HG03159 (cell line): ENCODE measurements at regions not wholly inside any gene's neighbourhood (a gene's known extent, or its start where the extent isn't known, plus 50 kb on each side); places are given as distances from the start of the nearest gene placed in this dataset.

Experiments used
- ATAC-seq: cut with Tn5 transposase; IDR thresholded peaks from one replicate; pipeline ENCODE4 v1.9.1; 2021; ENCODE audit warnings: mild to moderate bottlenecking, moderate library complexity; ENCODE audit not compliant: unreplicated experiment

DNA sequence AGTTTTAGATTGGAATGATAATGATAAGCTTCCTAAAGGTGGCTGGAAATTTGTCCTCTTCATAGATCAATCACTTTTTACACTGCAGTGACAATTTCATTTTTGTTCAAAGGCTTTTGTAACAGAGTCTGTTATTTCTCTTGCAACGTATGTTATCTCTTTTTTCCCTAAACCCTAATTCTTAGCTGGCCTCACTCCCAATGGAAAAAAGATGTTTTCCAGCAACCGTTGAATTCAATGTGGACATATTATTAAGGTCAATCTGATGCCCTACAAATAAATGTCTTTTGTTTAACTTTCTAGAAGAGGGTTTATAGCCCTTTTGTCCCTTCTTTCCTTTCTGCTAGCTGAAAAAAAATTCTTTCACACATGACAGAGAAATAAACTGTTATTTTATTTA is 192.7 kb upstream of the NWD2 start:
- no peak for ATAC-seq

DNA sequence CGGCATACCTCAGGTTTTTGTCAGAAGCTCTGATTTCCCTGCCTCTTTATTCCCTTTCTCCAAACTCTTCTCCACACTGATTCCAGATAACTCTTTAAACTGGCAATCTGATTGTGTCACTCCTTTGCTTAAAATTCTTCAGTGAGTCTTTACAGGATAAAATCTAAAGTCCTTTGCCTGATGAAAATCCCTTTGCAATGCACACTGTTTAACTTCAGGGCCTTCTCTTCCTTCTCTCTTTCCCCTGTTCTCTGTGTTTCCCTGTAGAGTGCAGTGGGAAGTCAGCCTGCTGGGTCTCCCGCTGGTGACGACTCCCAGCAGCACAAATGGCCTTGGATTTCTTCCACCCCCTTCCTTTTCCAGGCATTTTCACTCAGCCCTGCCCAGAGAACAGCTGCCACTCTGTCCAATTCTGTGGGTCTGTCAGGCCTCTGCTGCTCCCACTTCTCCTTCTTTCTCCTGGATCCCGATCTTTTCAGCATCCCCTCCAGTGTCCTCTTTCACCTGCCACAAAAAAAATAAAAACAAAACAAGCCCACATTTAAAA is 189.9 kb upstream of the NWD2 start:
- ATAC-seq, result no peak

DNA sequence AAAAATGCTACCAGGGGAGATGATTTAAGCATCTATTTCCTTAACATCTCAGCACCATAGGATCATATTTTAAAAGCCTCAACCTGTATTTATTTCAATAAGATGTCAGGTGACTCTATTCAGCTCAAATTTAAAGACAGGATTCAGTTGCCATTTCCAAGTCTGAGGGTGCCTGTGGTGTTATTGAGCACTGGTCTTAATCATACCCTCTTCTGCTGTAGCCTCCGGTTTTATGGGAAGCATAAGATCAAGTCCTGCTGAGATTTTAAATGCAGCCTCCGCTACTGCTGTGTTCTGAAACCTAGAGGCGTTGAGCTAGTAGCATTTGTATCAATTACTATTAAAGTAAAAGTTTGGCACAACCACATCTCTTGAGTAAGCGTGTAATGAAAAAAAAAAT is 185.7 kb upstream of the NWD2 start:
- no peak for ATAC-seq

DNA sequence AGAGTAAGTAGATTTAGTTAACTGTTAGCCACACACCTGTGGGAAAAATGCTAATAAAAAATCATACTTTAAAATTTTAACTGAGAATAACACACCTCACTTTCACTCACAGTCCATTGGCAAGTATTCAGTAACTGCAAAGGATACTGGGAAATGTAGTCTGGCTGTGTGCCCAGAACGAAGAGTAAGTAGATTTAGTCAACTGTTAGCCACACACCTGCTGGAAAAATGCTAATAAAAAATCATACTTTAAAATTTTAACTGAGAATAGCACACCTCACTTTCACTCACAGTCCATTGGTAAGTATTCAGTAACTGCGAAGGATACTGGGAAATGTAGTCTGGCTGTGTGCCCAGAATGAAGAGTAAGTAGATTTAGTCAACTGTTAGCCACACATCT is 178.4 kb upstream of the NWD2 start:
- no peak for ATAC-seq

DNA sequence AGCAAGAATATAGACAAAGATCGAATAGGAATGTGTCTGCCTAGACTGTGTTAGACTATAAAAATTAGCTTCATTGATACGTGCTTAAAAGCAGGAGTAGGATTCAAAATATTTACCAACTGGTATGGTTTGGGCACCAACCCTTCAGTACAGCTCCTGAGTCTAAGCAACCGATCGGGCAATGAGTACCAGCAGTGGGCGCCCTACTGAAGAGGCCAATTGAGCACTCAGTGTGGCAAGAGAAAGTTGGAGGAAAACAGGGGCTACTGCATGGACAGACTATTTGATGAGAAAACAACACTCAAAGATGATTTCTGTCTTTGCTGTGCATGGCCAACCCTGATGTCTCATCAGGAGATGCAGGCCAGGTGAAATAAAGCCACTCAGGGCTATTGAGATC is 176.0 kb upstream of the NWD2 start:
- no peak for ATAC-seq

DNA sequence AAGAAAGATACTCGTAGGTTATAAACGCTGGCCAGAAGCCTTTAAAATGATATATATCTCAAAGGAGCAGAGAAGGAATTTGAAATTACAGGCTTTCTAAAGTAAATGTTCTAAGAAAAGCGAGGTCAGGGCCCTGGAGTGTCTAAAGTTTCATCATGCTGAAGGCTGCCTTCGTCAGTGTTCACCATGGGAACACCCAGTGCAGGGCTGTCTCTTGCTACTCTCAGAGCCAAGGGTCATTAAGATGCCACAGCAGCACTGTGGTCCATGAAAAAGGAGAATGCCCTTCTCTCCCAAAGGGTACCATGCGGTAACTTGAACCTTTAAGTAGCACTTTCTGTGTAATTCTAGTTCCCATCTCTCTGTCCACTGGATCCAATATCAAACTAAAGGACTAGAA is 174.5 kb upstream of the NWD2 start:
- no peak for ATAC-seq

DNA sequence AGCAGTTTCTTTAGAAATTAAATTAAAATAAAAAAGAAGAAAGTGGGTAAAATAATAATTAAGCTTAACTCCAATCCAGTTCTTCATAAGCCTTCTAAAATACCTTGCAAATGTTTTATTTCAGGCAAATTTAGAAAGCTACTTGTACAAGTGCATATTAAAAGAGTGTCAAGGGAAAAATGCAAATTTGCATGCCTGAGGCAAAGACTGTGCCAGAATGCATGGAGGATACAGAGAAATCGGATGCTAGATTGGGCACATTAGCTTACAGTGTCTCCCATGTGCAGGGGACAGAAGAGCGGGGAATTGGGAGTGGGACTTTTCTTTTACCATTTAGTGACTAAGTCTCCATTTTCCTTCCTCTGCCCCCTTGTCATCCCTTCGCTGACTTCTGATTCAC is 173.0 kb upstream of the NWD2 start:
- ATAC-seq, result no peak

DNA sequence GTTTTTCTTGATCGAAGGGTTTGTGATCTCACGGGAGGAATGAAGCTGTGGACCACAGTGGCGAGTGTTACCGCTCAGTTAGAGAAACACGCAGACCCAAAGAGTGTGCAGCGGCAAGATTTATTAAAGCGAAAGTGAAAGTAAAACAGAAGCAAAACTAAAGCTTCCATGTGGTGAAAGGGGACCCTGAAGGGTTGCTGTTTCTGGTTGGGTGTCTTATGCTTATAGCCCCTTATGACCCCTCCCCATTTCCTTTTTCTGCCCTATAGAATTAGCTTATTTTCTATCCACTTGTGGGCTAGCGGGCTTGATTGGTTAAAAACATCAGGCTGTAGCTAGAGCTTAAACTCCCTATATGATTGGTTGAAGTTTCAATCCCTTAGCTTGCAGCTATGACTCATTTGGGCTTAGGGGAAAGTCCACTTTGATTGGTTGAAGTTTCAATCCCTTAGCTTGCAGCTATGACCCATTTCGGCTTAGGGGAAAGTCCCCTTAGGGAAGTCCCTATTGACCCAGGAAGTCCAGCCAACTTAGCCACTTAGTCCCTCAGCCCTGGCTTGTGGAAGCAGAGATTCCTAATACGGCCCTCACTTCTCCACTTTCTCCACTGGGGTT is 171.2 kb upstream of the NWD2 start:
- ATAC-seq, result no peak

DNA sequence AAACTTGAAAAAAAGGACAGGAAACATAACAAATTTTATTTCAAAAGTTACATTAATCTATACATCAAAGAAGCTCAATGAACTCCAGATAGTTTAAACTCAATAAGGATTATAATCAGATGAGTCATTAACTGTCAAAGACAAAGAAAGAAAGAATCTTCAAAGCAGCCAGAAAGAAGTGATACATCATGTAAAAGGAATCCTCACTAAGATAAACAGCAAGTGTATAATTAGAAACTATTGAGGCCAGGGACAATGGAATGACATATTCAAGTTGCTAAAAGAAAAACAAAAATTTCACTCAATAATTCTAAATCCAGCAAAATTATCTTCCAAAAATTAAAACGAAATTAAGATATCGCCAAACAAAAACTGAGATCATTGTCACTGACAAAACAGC is 161.6 kb upstream of the NWD2 start:
- no peak for ATAC-seq

DNA sequence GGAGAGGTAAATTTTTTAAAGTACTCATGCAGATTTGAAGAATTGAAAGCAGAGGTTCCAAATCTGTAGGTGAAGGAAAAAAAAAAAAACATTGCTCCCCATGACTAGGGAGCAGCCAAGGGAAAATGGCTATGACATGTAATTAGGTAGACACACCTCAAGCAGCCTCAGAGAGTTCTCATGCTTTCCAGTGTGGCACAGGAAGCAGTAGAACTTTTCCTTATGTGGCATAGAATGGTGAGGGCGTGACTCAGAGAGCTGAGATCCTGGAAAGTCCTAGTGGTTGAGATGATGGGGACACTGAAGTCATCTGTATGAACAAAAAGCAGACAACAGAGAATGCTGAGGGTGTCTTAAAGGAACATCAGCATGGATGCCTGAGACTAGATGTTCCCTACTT is 148.6 kb upstream of the NWD2 start:
- no peak for ATAC-seq

DNA sequence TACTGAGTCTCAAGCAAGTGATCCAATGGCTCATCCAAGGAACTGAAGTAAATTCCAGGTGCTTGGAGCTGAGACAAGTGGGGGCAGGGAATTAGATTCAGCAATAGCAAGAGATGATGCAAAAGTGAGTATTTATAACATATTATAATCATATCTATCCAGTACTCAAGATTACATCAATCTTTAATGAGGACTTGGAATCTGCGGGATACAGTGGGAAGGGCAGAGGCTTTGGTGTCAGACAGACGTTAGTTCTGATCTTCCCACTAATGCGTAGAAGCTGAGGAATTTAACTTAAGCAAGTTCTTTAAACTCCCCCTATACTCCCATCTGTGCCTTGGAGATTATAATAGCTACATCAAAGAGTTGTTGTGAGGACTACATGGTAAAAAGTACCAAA is 143.4 kb upstream of the NWD2 start:
- ATAC-seq, result no peak

DNA sequence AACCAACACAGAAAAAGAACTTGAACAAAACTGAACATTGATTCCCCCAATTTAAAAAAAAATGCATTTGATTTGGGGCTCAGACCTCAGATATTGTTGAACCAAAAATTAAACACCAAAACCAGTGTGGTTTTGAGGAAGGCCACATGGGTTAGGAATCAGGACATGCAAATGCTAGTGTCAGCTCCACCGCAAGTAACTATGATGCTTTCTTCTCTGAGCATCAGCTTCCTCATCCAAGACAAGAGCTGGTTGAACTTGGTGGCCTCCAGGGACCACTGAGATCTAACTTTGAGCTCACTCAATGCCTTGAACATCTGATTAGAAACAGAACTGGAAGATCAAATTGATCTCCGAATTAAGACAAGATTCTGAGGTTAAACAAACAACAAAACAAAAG is 142.9 kb upstream of the NWD2 start:
- no peak for ATAC-seq

DNA sequence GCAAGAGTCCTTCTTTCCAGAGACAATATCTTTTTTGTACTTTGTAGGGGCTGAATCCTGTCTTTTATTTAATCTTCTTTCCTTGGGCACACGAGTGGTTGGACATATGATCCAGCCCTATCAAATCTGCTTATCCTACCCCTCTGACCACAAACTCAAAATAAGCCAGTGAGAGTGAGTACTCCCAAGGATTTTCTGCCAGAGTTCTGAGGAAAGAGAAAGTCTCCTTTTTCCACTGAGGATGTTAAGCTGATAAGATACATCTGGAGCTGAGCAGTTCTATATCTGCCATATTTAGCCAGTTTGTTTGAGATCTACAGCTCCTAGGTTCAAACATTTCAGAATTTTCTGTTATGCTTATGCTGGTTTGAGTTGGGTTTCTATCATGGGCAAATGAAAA is 134.8 kb upstream of the NWD2 start:
- no peak for ATAC-seq

DNA sequence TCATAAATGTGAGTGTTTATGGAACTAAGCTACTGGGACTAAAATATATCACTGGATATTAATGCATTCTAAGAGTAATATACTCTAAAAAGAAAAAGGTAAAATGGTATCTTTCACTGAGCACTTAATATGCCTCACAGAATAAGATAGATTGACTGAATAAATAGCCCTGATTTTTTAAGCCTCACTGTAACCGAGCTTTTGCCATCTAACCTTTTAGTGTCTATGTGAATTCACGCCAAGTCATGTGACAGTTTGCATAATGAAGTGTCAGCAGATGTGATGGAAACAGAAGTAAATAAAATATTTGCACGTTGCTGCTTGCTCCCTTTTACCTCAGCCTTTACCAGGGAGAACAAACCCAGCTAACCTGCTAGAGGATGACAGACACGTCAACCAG is 119.7 kb upstream of the NWD2 start:
- ATAC-seq, result no peak

DNA sequence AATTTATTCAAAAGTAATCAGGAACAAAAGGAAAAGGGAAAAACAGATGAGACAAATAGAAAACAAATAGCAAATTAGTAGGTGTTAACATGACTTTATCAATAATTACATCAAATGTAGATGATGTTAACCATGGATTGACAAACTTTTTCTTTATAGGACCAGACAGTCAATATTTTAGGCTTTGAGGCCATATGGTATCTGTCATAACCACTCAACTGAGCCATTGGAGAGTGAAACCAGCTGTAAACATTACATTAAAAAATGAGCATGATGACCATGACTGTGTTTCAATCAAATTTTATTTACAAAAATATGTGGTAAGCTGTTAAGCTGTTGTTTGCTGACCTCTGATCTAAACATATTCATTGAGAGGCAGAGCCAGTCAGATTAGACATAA is 118.5 kb upstream of the NWD2 start:
- ATAC-seq, result no peak

DNA sequence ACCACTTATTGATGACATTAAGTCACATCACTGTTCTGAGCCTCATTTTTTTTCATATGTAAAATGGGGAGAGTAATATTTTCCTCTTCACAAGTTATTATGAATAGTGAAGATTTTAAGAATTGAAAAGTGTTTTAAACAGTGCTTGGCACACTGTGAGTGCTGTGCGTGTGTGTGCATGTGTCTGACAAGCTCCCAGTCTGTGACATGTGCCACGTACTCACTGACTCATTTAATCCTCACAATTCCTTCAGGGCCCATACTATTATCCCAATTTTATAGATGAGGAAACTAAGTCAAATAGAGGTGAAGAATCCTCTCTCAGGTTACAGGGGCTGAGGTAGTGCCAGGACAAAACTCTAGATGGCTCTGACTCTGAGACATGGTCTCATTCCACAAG is 114.1 kb upstream of the NWD2 start:
- ATAC-seq, result no peak

DNA sequence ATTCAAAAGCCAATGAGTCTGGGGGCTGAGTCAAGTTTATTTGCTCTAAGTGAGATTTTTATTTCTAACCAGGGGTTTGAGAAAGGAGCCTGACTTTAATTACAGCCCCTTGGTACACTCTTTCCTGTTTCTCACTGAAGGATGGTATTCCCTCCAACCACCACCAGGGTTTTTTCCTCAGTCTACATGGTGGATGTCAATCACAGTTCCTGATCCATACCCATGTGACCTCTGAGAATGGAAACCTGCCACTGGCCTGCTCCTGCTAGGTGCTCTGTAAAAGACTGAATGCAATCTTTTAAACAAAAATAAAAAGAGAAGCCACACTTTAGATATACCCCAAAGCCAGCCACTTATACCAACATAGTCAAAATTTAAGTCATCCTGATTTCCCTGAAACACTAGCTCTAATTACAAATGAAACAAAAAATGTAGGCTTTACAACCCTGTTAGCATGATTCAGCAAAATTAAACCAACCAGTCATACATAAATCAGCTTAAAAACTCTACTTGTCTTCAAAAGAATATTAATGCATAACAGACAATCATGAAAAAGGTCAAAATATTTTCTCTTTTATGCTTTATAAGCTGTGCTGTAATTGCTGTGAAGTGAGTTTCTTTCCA is 112.1 kb upstream of the NWD2 start:
- no peak for ATAC-seq

DNA sequence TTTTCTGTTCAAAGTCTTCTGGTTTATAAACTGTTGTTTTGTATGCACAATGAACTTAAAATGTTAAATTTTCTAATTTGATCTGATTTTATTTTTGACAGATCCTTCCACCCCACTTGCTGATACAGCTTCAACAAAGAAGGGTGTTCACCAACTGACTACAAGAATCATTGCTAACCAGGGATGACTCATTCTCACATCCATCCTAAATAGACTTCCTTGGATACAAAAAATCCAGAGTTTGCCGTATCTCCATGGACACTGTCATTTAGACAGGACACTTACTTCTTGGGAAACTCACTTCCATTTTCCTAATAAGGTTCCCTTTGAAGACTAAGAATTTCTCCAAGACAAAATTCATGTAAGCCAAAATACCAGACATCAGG is 111.6 kb upstream of the NWD2 start:
- no peak for ATAC-seq

DNA sequence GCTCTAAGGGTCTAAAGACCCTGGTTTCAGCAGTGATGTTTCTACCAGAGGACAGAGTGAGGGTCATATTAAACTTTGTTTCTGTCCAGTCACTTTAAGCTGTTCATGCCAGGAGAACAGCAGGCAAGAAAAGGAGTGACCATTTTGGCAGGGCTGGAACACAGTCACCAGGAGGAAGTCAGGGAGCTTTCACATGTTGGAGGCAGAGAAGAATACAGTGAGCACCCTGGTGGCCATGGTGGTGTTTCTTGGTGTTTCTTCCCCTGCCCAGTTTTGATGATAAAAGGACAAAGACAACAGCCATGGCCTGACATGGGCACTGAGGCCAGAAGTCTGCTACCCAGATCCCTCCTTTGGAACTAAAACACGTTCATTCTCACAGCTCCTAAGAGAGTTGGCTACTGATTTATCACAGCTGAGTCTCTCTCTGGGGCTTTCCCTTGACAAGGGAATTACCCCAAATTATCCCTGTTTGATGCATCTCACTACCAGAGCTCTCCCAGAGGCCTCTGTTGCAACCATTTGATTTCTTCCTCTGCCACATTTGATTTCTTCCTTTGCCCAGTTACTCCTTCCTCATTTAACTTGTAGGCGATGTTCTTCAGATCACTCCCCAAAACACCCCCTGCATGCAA is 106.4 kb upstream of the NWD2 start:
- ATAC-seq, result peak; percentile 59

DNA sequence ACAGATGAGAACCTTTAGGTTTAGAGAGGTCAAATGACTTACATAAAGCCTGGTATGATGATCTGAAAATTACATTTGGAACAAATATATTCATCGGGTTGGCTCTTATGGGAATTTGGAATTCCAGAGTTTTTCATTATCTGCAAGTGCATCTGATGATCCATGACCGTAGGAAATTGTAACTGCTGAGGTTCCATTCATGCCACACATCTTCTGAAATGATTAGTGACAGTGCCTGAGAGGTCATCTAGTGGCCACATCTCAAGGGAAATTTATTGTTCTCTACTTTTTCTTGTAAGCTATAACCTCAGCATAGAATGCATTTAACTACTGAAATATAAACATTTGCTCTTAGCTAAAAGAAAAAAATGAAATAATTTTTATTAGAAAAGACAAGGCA is 105.8 kb upstream of the NWD2 start:
- ATAC-seq, result no peak

DNA sequence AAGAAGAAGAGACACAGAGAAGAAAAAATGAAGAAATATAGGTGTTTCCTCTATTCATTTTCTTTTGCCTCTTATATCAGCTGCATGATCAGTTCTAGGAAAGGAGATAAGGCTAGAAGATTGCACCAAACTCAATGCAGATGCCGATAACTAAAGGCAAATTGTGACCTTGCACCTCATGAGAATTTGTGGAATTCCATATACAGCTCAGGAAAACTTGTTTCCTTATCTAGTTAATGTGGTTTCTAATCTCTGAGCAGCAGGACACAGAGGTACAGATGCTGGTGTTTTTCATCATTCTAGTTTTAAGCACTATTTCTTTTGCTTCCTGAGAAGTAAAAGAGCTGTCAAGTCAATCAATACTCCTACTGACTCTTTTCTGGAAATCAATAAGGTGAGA is 104.6 kb upstream of the NWD2 start:
- no peak for ATAC-seq

DNA sequence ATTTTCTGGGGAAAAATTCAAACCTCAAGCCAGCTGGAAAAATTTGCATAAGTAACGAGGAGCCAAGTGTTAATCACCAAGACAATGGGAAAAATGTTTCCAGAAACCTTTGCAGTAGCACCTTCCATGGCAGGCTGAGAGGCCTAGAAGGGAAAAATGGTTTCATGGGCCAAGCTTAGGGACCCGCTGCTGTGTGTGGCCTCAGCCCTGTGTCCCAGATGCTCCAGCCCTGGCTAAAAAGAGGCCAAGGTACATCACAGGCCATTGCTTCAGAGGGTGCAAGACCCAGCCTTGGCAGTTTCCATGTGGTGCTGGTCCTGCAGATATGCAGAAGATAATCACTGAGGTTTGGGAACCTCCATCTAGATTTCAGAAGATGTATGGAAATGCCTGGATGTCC is 98.3 kb upstream of the NWD2 start:
- ATAC-seq, result no peak
